GM12875 (cell line): ENCODE measurements at regions not wholly inside any gene's neighbourhood (a gene's known extent, or its start where the extent isn't known, plus 50 kb on each side); places are given as distances from the start of the nearest gene placed in this dataset.

Experiments used
- H3K4me3 ChIP-seq: one replicate; pipeline ENCODE4 v1.5.1; 2011; ENCODE audit warnings: low read depth, low read length, control low read depth
- TF ChIP-seq, protein P1 (sequence below): IDR thresholded peaks from 2 replicates; pipeline ENCODE4 v1.5.1; 2011; ENCODE audit warnings: low read depth, mild to moderate bottlenecking, control low read depth, inconsistent platforms, low read length, moderate library complexity, borderline replicate concordance; ENCODE audit not compliant: insufficient read depth

DNA sequence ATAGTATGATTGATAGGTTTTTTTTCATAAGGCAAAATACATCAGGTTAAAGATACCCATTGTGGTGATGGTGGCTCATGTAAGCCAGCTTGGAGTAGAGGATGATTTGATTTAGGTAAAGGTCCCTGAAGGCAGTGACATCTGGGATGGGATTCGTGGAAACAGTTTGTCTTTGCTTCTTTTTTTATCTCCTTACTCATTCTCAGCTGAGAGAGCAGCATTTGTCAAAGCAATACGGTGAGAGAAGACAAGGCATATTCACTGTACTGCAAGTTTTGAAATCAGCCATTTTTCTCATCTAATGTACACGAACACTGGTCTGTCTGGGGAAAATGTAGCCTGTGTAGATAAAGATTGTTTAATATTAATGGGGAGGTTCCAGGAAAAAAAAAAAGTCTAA, 749.1 kb downstream of the SQOR start:
- TF ChIP-seq, protein P1, sequence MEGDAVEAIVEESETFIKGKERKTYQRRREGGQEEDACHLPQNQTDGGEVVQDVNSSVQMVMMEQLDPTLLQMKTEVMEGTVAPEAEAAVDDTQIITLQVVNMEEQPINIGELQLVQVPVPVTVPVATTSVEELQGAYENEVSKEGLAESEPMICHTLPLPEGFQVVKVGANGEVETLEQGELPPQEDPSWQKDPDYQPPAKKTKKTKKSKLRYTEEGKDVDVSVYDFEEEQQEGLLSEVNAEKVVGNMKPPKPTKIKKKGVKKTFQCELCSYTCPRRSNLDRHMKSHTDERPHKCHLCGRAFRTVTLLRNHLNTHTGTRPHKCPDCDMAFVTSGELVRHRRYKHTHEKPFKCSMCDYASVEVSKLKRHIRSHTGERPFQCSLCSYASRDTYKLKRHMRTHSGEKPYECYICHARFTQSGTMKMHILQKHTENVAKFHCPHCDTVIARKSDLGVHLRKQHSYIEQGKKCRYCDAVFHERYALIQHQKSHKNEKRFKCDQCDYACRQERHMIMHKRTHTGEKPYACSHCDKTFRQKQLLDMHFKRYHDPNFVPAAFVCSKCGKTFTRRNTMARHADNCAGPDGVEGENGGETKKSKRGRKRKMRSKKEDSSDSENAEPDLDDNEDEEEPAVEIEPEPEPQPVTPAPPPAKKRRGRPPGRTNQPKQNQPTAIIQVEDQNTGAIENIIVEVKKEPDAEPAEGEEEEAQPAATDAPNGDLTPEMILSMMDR: no peak
- H3K4me3 ChIP-seq: no peak overlapping the region

DNA sequence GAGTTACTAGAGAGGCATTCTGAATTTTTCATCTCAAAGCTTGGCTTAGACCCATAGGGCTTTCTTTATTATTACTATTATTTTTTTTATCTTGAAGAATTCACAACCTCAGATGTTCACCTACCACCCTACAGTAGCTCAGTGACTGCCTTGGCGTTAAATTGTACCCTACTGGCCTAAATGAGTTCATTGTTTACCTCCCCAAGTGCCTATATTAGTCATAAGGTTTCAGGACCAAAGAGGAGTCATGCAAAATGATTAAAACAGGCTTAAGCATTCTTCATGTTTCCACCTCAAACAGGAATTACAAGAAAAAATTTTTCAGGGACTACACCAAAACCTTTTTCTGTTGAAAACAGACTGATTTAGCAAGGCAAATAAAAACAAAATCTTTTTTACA, 751.5 kb downstream of the SQOR start:
- H3K4me3 ChIP-seq: no peak overlapping the region
- TF ChIP-seq, protein P1: no peak

DNA sequence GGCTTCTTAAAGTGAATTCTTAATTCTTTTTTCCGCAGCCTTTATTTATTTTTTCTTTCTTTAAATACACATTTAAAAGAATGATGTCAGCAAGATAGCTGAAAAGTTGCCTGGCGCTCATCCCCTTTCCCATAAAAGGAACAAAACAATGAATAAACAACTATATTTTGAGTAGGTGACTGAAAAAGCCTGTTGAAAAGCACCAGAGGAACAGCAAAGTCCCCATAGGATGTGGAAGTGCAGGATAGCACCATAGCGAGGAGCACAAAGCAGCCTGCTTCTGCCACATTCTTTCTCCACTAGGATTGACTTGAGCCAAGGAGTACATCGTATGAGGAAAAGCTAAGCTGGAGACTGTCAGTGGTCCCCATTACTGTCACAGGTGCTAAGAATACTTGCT, 754.9 kb downstream of the SQOR start:
- TF ChIP-seq, protein P1: no peak
- no peak overlapping the region for H3K4me3 ChIP-seq

DNA sequence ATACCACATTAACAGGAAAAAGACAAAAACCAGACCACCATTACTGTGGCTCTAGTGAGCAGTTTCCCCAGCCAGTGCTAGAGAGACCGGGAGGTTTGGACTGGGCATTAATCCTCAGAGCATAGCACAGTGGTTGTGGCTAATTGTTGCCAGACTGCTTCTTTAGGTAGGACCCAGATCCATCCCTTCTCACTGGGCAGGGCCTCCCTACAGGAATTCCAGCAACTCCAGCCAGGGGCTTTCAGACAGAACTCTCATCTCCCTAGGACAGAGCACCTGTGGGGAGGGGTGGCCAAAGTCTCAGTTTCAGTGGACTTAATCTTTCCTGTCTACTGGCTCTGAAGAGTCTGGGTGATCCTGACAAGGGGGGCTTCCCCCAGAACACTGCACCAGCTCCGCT, 759.6 kb downstream of the SQOR start:
- TF ChIP-seq, protein P1: no peak
- H3K4me3 ChIP-seq: no peak overlapping the region

DNA sequence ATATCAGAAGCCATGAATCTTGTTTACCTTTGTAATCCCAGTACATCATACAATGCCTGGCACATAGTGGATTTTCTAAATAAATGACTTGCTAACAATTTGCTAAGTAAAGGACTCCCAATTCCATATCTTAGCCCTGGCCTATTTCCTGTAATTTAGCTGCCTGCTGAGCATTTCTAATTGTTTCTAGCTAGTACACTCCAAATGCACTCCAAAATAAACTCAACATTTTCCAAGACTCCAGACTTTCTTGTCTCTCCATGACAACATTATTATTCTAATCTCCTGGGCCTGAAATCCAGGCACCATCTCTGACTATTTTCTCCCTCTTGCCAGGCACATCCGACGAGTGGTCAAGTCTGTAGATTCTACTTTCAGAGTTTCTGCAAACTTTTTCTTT, 773.5 kb downstream of the SQOR start:
- TF ChIP-seq, protein P1: no peak
- H3K4me3 ChIP-seq: no peak overlapping the region

DNA sequence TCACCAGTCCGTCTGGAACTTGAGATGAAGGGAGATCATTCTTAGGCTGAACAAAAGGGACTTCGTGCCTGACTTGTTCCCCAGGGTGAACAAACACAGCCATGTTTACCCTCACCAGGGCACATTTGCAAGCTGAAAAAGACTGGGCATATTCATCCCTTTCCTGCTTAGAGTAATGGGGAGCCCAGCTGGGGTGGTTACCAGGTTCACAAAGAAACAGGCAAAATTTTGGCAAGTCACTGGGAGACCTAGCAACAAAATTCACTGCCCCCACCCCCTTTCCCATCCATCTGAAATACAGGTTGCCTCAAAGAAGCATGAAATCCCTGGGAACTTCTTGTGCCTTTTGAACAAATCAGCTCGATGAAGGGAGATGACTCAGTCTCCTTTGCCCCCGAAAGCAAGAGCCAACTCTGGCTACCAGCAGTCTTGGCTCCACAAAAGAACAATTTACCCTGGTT, 775.0 kb downstream of the SQOR start:
- no peak overlapping the region for H3K4me3 ChIP-seq
- TF ChIP-seq, protein P1: no peak

DNA sequence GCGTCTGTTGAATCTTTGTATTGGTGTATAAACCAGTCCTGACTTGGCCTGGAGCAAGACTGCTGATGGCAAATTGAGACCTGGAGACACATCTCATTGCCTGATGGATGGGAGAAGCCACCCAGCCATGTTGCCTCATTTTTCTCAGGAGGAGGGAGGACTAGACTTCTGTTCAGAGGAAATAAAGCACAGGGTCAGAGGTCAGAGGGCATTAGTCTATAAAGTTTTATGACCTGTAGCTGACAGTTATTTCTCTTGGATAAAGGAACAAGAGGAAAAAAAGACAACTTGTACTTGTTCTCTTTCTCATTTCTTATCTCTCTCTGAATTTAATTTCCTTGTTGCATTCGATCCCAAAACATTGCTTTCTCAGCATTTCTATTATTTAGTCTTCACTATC, 775.9 kb downstream of the SQOR start:
- H3K4me3 ChIP-seq: no peak overlapping the region
- TF ChIP-seq, protein P1: no peak
